H1 (cell line): ENCODE measurements at regions not wholly inside any gene's neighbourhood (a gene's known extent, or its start where the extent isn't known, plus 50 kb on each side); places are given as distances from the start of the nearest gene placed in this dataset.
A peak's percentile ranks its signal among the peaks of the same experiment; 100 is the strongest.

ENCODE experiments used
- CTCF ChIA-PET: fragments of 300-600 bp; sonication (Branson Sonifier 250); formaldehyde crosslinking; loops from one replicate; lab custom pipeline; 2021; ENCODE audit not compliant: partially characterized antibody; lab: Charles Lee
- POLR2A ChIA-PET: fragments of 300-600 bp; sonication (Branson Sonifier 250); formaldehyde crosslinking; loops from one replicate; lab custom pipeline; 2021; ENCODE audit warnings: inconsistent platforms; ENCODE audit not compliant: partially characterized antibody; lab: Charles Lee
- DNase-seq, 2 experiments: peaks; one replicate each; pipeline versions ENCODE4 v3.0.0 to v3.0.0-alpha.2; 2010 to 2022; ENCODE audit warnings: low spot score in 2 of 2, low read depth in 1 of 2, mixed read lengths in 1 of 2
- FAIRE-seq: peaks from 2 replicates; lab custom pipeline; 2011; peaks lifted over from hg19 to GRCh38; lab: Jason Lieb, UNC
- H2AFZ ChIP-seq: 2 replicates; pipeline ENCODE4 v1.8.1; 2012; ENCODE audit warnings: low read length, inconsistent platforms
- H2AK5ac ChIP-seq: 2 replicates; pipeline ENCODE4 v1.6.1; 2013; ENCODE audit warnings: low read depth, low read length
- H2BK120ac ChIP-seq: replicated peaks from 2 replicates; pipeline ENCODE3; 2013; ENCODE audit warnings: low read depth, low read length, inconsistent platforms
- H2BK12ac ChIP-seq: 2 replicates; pipeline ENCODE4 v1.6.1; 2013; ENCODE audit warnings: low read depth, low read length
- H2BK15ac ChIP-seq: 2 replicates; pipeline ENCODE4 v1.6.1; 2013; ENCODE audit warnings: low read length
- H2BK20ac ChIP-seq: 2 replicates; pipeline ENCODE4 v1.6.1; 2013; ENCODE audit warnings: low read length
- H2BK5ac ChIP-seq: 2 replicates; pipeline ENCODE4 v1.6.1; 2013; ENCODE audit warnings: low read depth, low read length
- H3K14ac ChIP-seq: 2 replicates; pipeline ENCODE4 v1.6.1; 2013; ENCODE audit warnings: inconsistent platforms; ENCODE audit not compliant: insufficient read length
- H3K18ac ChIP-seq: 2 replicates; pipeline ENCODE4 v1.6.1; 2013; ENCODE audit warnings: low read length; ENCODE audit errors: extremely low read depth
- H3K23ac ChIP-seq: 2 replicates; pipeline ENCODE4 v1.6.1; 2013; ENCODE audit warnings: inconsistent platforms; ENCODE audit not compliant: insufficient read length
- H3K23me2 ChIP-seq: 2 replicates; pipeline ENCODE4 v1.6.1; 2013; ENCODE audit warnings: low read depth, low read length
- H3K27ac ChIP-seq: 2 replicates; pipeline ENCODE4 v1.6.1; 2011; ENCODE audit warnings: low read depth, low read length, inconsistent platforms
- H3K27me3 ChIP-seq, 4 experiments: replicated peaks in 1 of 4; 1 replicate in 1 of 4; 2 replicates in 3 of 4; pipeline versions ENCODE4 v1.6.1 to v1.8.1; 2011 to 2013; ENCODE audit warnings: low read length in 3 of 4, mild to moderate bottlenecking in 3 of 4, inconsistent platforms in 2 of 4, mixed read lengths in 2 of 4, moderate library complexity in 1 of 4; ENCODE audit not compliant: control insufficient read depth in 3 of 4, insufficient read depth in 3 of 4; ENCODE audit errors: extremely low read depth in 1 of 4
- H3K36me3 ChIP-seq, 4 experiments: 2 replicates each; pipeline versions ENCODE4 v1.6.1 to v1.8.1; 2011 to 2013; ENCODE audit warnings: mild to moderate bottlenecking in 4 of 4, low read length in 3 of 4, moderate library complexity in 2 of 4, control low read depth in 1 of 4, inconsistent platforms in 1 of 4; ENCODE audit not compliant: insufficient read depth in 4 of 4, control insufficient read depth in 2 of 4
- H3K4ac ChIP-seq: replicated peaks from 2 replicates; pipeline ENCODE3; 2013; ENCODE audit warnings: low read length, low read depth, mixed read lengths, inconsistent platforms; ENCODE audit not compliant: insufficient read length
- H3K4me1 ChIP-seq, 4 experiments: replicated peaks in 1 of 4; 1 replicate in 1 of 4; 2 replicates in 3 of 4; pipeline versions ENCODE4 v1.6.1 to v1.8.1; 2011 to 2013; ENCODE audit warnings: low read length in 3 of 4, inconsistent platforms in 2 of 4, mixed read lengths in 1 of 4; ENCODE audit not compliant: insufficient read depth in 4 of 4, control insufficient read depth in 3 of 4
- H3K4me2 ChIP-seq, 2 experiments: 2 replicates each; pipeline versions ENCODE4 v1.6.1 to v1.8.1; 2011 to 2013; ENCODE audit warnings: low read depth in 2 of 2, low read length in 2 of 2, control low read depth in 1 of 2, inconsistent platforms in 1 of 2, mild to moderate bottlenecking in 1 of 2; ENCODE audit not compliant: insufficient read depth in 1 of 2
- H3K4me3 ChIP-seq, 4 experiments: fragments of 200-600, 300-600 bp in 1 of 4; sonication (generic), shearing (Covaris generic), sonication (Bioruptor Twin) in 1 of 4; 2 replicates each; pipeline versions ENCODE4 v1.5.1 to v1.8.1; 2011 to 2016; ENCODE audit warnings: low read length in 4 of 4, low read depth in 3 of 4, control low read depth in 2 of 4, inconsistent platforms in 2 of 4, mild to moderate bottlenecking in 2 of 4, mixed read lengths in 1 of 4, moderate library complexity in 1 of 4; ENCODE audit not compliant: insufficient read depth in 2 of 4; ENCODE audit errors: extremely low read depth in 1 of 4
- H3K56ac ChIP-seq: replicated peaks from 2 replicates; pipeline ENCODE3; 2013; ENCODE audit warnings: low read depth, mild to moderate bottlenecking, mixed read lengths, low read length, inconsistent platforms; ENCODE audit not compliant: insufficient read length
- H3K79me1 ChIP-seq: 2 replicates; pipeline ENCODE4 v1.6.1; 2013; ENCODE audit warnings: low read depth, low read length, control low read depth
- H3K79me2 ChIP-seq, 2 experiments: 2 replicates each; pipeline versions ENCODE4 v1.6.1 to v1.8.1; 2012 to 2013; ENCODE audit warnings: low read length in 2 of 2, mild to moderate bottlenecking in 2 of 2, inconsistent platforms in 1 of 2; ENCODE audit not compliant: insufficient read depth in 2 of 2, control insufficient read depth in 1 of 2
- H3K9ac ChIP-seq, 4 experiments: replicated peaks in 1 of 4; 1 replicate in 1 of 4; 2 replicates in 3 of 4; pipeline versions ENCODE4 v1.6.1 to v1.8.1; 2011 to 2013; ENCODE audit warnings: low read depth in 3 of 4, low read length in 3 of 4, control low read depth in 2 of 4, mild to moderate bottlenecking in 2 of 4, moderate library complexity in 2 of 4, inconsistent platforms in 1 of 4; ENCODE audit errors: extremely low read depth in 1 of 4
- H3K9me3 ChIP-seq, 2 experiments: 2 replicates each; pipeline versions ENCODE4 v1.6.1 to v1.8.1; 2012 to 2013; ENCODE audit warnings: mild to moderate bottlenecking in 2 of 2, moderate library complexity in 2 of 2, control low read depth in 1 of 2, inconsistent platforms in 1 of 2, low read depth in 1 of 2, low read length in 1 of 2, mixed read lengths in 1 of 2; ENCODE audit not compliant: insufficient read depth in 2 of 2
- H4K20me1 ChIP-seq, 2 experiments: replicated peaks in 1 of 2; 2 replicates each; pipeline versions ENCODE3 to v1.8.1; 2011 to 2013; ENCODE audit warnings: inconsistent platforms in 2 of 2, low read length in 2 of 2, mild to moderate bottlenecking in 1 of 2; ENCODE audit not compliant: insufficient read depth in 2 of 2, control insufficient read depth in 1 of 2
- H4K5ac ChIP-seq: 2 replicates; pipeline ENCODE4 v1.6.1; 2013; ENCODE audit warnings: low read length, low read depth, mixed read lengths, inconsistent platforms; ENCODE audit not compliant: insufficient read length
- H4K8ac ChIP-seq: 2 replicates; pipeline ENCODE4 v1.8.0; 2013; ENCODE audit warnings: mild to moderate bottlenecking, moderate library complexity, low read length, inconsistent platforms; ENCODE audit not compliant: insufficient read depth; ENCODE audit errors: extremely low read depth
- H4K91ac ChIP-seq: replicated peaks from 2 replicates; pipeline ENCODE3; 2013; ENCODE audit warnings: low read length, mixed read lengths, inconsistent platforms; ENCODE audit not compliant: insufficient read length
- CBX8 ChIP-seq: fragments of 300-800, 300-1000 bp; sonication (generic); IDR thresholded peaks from 2 replicates; pipeline ENCODE4 v1.7.1; 2016; ENCODE audit warnings: low read depth, low read length, borderline replicate concordance
- CEBPB ChIP-seq: IDR thresholded peaks from 2 replicates; pipeline ENCODE4 v1.6.1; 2012; ENCODE audit warnings: low read depth, low read length
- EP300 ChIP-seq, 2 experiments: IDR thresholded peaks; 1 replicate in 1 of 2; 2 replicates in 1 of 2; pipeline ENCODE4 v1.6.1; 2011 to 2012; ENCODE audit warnings: low read depth in 2 of 2, low read length in 2 of 2, mild to moderate bottlenecking in 2 of 2, borderline replicate concordance in 1 of 2, inconsistent platforms in 1 of 2, moderate library complexity in 1 of 2
- EZH2 ChIP-seq: fragments of 200-600 bp; sonication (generic); IDR thresholded peaks from 2 replicates; pipeline ENCODE4 v1.7.1; 2012; ENCODE audit warnings: low read depth, mild to moderate bottlenecking, moderate library complexity, low read length, inconsistent platforms; ENCODE audit not compliant: severe bottlenecking
- JUN ChIP-seq: IDR thresholded peaks from 2 replicates; pipeline ENCODE4 v1.6.1; 2011; ENCODE audit warnings: low read depth, mild to moderate bottlenecking, improper control_type of control experiment, low read length
- KDM5A ChIP-seq: fragments of 200-600 bp; IDR thresholded peaks from 2 replicates; pipeline ENCODE4 v1.7.1; 2012; ENCODE audit warnings: mild to moderate bottlenecking, low read length, inconsistent platforms, mixed read lengths
- POLR2AphosphoS5 ChIP-seq: IDR thresholded peaks from 2 replicates; pipeline ENCODE4 v1.6.1; 2011; ENCODE audit warnings: low read depth, low read length
- WGBS, 2 experiments: shearing (Covaris generic) in 1 of 2; methylation state at CpG; one replicate each; pipeline versions ENCODE4 v1.1.6 to v1.1.7; 2013 to 2015; ENCODE audit warnings: low lambda C conversion rate in 2 of 2, mixed read lengths in 2 of 2, inconsistent platforms in 1 of 2, low coverage in 1 of 2, missing lambda C conversion rate in 1 of 2; ENCODE audit not compliant: insufficient replicate concordance in 2 of 2, insufficient coverage in 1 of 2, insufficient read length in 1 of 2; ENCODE audit errors: extremely low coverage in 1 of 2, missing lambda C conversion rate in 1 of 2; 5-methylcytosine and 5-hydroxymethylcytosine counted together
- TF ChIP-seq, protein P1 (sequence below): IDR thresholded peaks from 2 replicates; pipeline ENCODE4 v1.6.1; 2011; ENCODE audit warnings: low read length, improper control_type of control experiment

DNA sequence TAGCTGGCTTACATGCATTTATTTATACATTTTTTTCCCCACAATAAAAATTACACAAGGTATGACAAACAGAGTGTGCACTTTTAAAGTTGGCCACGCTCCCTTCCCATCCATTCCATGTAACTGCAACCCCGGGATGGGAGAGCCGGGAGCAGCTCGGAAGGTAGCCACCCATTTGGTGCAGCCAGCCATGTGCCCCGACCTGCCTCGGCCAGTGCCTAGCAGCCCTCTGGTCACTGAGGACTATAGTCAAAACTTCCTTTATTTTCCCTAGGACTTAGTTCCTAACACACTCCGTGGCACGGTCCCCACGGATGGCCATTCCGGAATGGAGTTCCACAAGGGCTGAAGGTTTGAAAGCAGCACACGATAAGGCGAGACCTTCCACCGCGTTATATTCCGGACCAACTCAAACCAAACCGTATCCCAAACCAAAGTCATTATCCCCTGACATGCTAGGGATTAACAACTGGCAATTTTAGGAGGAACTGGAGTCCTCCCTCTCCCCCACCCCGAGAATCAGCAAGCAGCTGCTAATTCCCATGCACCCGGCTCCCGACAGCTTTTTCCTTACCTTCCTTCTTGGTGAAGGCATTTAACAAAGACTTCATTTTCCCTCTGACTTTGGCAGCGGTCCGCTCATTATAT is 426.4 kb downstream of the SHANK2 start:
- H3K27me3 ChIP-seq = no peaks in the 10 kb centered on the region
- ChIA-PET POLR2A (interaction anchor here (1.2 to 1.7 kb wide), 2 partner anchors 10 to 23 kb away, joined by 4 to 7 read pairs; no protein-coding TSS in a partner anchor), CTCF (interaction anchor here (0.7 to 4.8 kb wide), 9 partner anchors 10 to 594 kb away, joined by 3 to 30 read pairs (median 5); no protein-coding TSS in a partner anchor)
- H3K56ac ChIP-seq = no peak overlapping the region
- H3K14ac ChIP-seq = no peak overlapping the region
- DNase-seq = no peak
- peaks cover 0 to 13% of the 10 kb centered on the region in 2 experiments for H4K20me1 ChIP-seq
- H3K9ac ChIP-seq = 0 out of 7 replicates have a peak overlapping the region, but pooled peaks of 1 of the 4 experiments have one; percentile 10
- H3K4me3 ChIP-seq = 0 out of 8 replicates have a peak overlapping the region, but pooled peaks of 1 of the 4 experiments have one; percentile 2
- H3K4me2 ChIP-seq = peak overlapping the region; percentile 17 to 59; a peak in 2 of 4 replicates
- no peak for FAIRE-seq
- peak overlapping the region; percentile 19; the same call in 1 of the 2 replicates for H3K18ac ChIP-seq
- H4K8ac ChIP-seq = 0 out of 2 replicates have a peak overlapping the region, but pooled peaks have one; percentile 69
- no peaks in the 10 kb centered on the region for H3K79me2 ChIP-seq
- no peak overlapping the region for H2BK12ac ChIP-seq
- H4K5ac ChIP-seq = no peak overlapping the region
- H2BK15ac ChIP-seq = peak overlapping the region; percentile 46; the same call in 1 of the 2 replicates
- H2AK5ac ChIP-seq = no peak overlapping the region
- 85% methylated on average over 21 of the region's 21 CpGs; no CpG with 5 or more reads in 1 of the 2 experiments for WGBS, 2 experiments
- H3K79me1 ChIP-seq = no peaks in the 10 kb centered on the region; the same call in 1 of the 2 replicates
- no peak overlapping the region for H3K23ac ChIP-seq
- H2BK20ac ChIP-seq = no peak overlapping the region
- no peaks in the 10 kb centered on the region for H3K36me3 ChIP-seq
- no peak overlapping the region for H3K4ac ChIP-seq
- H4K91ac ChIP-seq = no peak overlapping the region
- no peak overlapping the region for H2BK120ac ChIP-seq
- H3K4me1 ChIP-seq = peaks cover 3 to 14% (median 7%) of the 10 kb centered on the region in 4 experiments; a peak in 5 of 7 replicates
- no peak overlapping the region for H3K27ac ChIP-seq
- H3K9me3 ChIP-seq = no peaks in the 10 kb centered on the region
- no peak overlapping the region for H2AFZ ChIP-seq
- TF ChIP-seq JUN (no peak), CEBPB (no peak), CBX8 (no peak), POLR2AphosphoS5 (no peak), KDM5A (no peak), EP300 (IDR thresholded peaks at IDR 0.05; ENCODE audit: borderline replicate concordance in 1 of 2, low read depth in 2 of 2, low read length in 2 of 2) (no peak), EZH2 (no peak)
- TF ChIP-seq, protein P1, sequence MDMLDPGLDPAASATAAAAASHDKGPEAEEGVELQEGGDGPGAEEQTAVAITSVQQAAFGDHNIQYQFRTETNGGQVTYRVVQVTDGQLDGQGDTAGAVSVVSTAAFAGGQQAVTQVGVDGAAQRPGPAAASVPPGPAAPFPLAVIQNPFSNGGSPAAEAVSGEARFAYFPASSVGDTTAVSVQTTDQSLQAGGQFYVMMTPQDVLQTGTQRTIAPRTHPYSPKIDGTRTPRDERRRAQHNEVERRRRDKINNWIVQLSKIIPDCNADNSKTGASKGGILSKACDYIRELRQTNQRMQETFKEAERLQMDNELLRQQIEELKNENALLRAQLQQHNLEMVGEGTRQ = no peak
- H3K23me2 ChIP-seq = no peaks in the 10 kb centered on the region
- peak overlapping the region; percentile 52; the same call in 1 of the 2 replicates for H2BK5ac ChIP-seq
